Ascending aorta (tissue), 2 donors: ENCODE measurements at regions not wholly inside any gene's neighbourhood (a gene's known extent, or its start where the extent isn't known, plus 50 kb on each side); places are given as distances from the start of the nearest gene placed in this dataset.
"Not testable (repeated sequence)": the region's sequence is repeated elsewhere in the genome, so short reads cannot be mapped to it uniquely, and the experiment has no call there.

ENCODE experiments used
- DNase-seq, 2 donors: peaks; one replicate each; pipeline ENCODE4 v3.0.0-alpha.2; 2019; ENCODE audit warnings: low spot score in 2 of 2
- H3K27ac ChIP-seq, 2 donors: fragments of 200-600 bp; sonication (generic); one replicate each; pipeline ENCODE4 v1.5.1; 2016 to 2017; ENCODE audit warnings: mild to moderate bottlenecking in 1 of 2
- H3K27me3 ChIP-seq: fragments of 200-600 bp; sonication (generic); one replicate; pipeline ENCODE4 v1.5.1; 2017
- H3K36me3 ChIP-seq, 2 donors: fragments of 200-600 bp; sonication (generic); one replicate each; pipeline ENCODE4 v1.5.1; 2016
- H3K4me1 ChIP-seq, 2 donors: fragments of 200-600 bp; sonication (generic); one replicate each; pipeline ENCODE4 v1.5.1; 2016 to 2017; ENCODE audit warnings: mild to moderate bottlenecking in 1 of 2
- H3K4me3 ChIP-seq, 2 donors: fragments of 200-600 bp; sonication (generic); one replicate each; pipeline ENCODE4 v1.5.1; 2016 to 2017; ENCODE audit warnings: mild to moderate bottlenecking in 1 of 2
- H3K9me3 ChIP-seq, 2 donors: fragments of 200-600 bp; sonication (generic); one replicate each; pipeline ENCODE4 v1.5.1; 2016
- intact Hi-C: fragments of 100-400 bp; cut with DNase I; formaldehyde crosslinking; loops from one replicate; pipeline ENCODE4 v1.15.1; 2023
- TF ChIP-seq, protein P1 (sequence below), 3 experiments: fragments of 200-600 bp in 2 of 3; fragments of 450-650 bp in 1 of 3; sonication (generic) in 2 of 3; IDR thresholded peaks; one replicate each; pipeline ENCODE4 v1.5.1; 2016 to 2019; ENCODE audit warnings: antibody characterized with exemption in 3 of 3, mild to moderate bottlenecking in 1 of 3, moderate library complexity in 1 of 3

GRCh38 chr5:50343715-50344114 lies 97.4 kb downstream of the EMB start:
- no peaks in the 10 kb centered on the region for H3K36me3 ChIP-seq
- TF ChIP-seq, protein P1, sequence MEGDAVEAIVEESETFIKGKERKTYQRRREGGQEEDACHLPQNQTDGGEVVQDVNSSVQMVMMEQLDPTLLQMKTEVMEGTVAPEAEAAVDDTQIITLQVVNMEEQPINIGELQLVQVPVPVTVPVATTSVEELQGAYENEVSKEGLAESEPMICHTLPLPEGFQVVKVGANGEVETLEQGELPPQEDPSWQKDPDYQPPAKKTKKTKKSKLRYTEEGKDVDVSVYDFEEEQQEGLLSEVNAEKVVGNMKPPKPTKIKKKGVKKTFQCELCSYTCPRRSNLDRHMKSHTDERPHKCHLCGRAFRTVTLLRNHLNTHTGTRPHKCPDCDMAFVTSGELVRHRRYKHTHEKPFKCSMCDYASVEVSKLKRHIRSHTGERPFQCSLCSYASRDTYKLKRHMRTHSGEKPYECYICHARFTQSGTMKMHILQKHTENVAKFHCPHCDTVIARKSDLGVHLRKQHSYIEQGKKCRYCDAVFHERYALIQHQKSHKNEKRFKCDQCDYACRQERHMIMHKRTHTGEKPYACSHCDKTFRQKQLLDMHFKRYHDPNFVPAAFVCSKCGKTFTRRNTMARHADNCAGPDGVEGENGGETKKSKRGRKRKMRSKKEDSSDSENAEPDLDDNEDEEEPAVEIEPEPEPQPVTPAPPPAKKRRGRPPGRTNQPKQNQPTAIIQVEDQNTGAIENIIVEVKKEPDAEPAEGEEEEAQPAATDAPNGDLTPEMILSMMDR (IDR thresholded peaks at IDR 0.05), result no peak
- H3K27ac ChIP-seq, result no peak overlapping the region
- no peak overlapping the region for H3K4me3 ChIP-seq
- no peaks in the 10 kb centered on the region for H3K4me1 ChIP-seq
- no peak for DNase-seq
- H3K27me3 ChIP-seq, result no peaks in the 10 kb centered on the region
- intact Hi-C loops, result no loop called here
- H3K9me3 ChIP-seq, result no peaks in the 10 kb centered on the region

- no peak for DNase-seq
- no peaks in the 10 kb centered on the region for H3K36me3 ChIP-seq
- H3K9me3 ChIP-seq, result no peaks in the 10 kb centered on the region
- no peak overlapping the region for H3K27ac ChIP-seq
- no peaks in the 10 kb centered on the region for H3K27me3 ChIP-seq
- intact Hi-C loops, result no loop called here
- TF ChIP-seq, protein P1 (IDR thresholded peaks at IDR 0.05), result no peak
- H3K4me1 ChIP-seq, result no peaks in the 10 kb centered on the region
- H3K4me3 ChIP-seq, result no peak overlapping the region
Measured at GRCh38 chr5:50340757-50341156, 100.3 kb downstream of the EMB start.

- H3K27me3 ChIP-seq, intact Hi-C loops, H3K9me3 ChIP-seq, H3K4me3 ChIP-seq, DNase-seq, H3K4me1 ChIP-seq, H3K36me3 ChIP-seq, H3K27ac ChIP-seq: not testable (repeated sequence)
Measured at GRCh38 chr5:50330633-50331032, 110.5 kb downstream of the EMB start.

GRCh38 chr5:50328193-50328729 lies 112.8 kb downstream of the EMB start:
- no peaks in the 10 kb centered on the region for H3K4me1 ChIP-seq
- H3K27me3 ChIP-seq, result no peaks in the 10 kb centered on the region
- TF ChIP-seq, protein P1 (IDR thresholded peaks at IDR 0.05), result no peak
- H3K9me3 ChIP-seq, result no peaks in the 10 kb centered on the region
- H3K27ac ChIP-seq, result no peak overlapping the region
- no peaks in the 10 kb centered on the region for H3K36me3 ChIP-seq
- intact Hi-C loops, result no loop called here
- H3K4me3 ChIP-seq, result no peak overlapping the region
- no peak for DNase-seq

DNA sequence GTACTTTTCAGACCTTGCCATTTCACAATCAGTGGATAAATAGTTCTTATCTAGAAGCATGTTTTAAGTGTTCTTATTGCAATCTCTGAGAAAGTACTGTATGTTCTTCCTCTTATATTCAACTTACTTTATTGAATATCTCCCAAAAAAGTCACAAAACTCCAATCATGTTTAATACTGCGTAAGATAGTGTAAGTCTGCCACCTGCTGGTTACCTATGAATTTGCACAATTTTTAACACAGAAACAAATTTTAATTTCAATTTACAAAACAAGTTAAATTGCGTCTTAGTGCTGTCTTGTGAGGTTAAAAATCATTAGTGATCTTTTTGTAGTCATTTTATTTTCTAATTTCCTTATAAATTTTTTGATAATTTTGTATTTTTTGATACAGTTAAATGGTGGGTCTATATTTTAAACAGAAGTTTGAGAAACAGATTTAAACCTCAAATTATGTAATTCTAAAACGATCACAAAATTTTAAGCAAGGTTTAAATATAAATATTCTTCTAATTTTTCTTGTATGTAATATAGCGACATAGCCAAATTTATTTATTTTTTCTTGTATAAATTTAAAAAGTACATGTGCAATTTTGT lies 115.8 kb downstream of the EMB start:
- TF ChIP-seq, protein P1 (IDR thresholded peaks at IDR 0.05), result peak in 2 of 3 experiments; percentile 21 to 58
- Histone ChIP-seq H3K36me3 (no peaks in the 10 kb centered on the region), H3K27me3 (no peaks in the 10 kb centered on the region), H3K9me3 (no peaks in the 10 kb centered on the region), H3K4me3 (no peak overlapping the region), H3K4me1 (no peaks in the 10 kb centered on the region), H3K27ac (no peak overlapping the region)
- DNase-seq, result no peak
- intact Hi-C loops, result no loop called here

- Histone ChIP-seq H3K4me3 (no peak overlapping the region), H3K4me1 (no peaks in the 10 kb centered on the region), H3K36me3 (no peaks in the 10 kb centered on the region), H3K27me3 (no peaks in the 10 kb centered on the region), H3K9me3 (no peaks in the 10 kb centered on the region), H3K27ac (no peak overlapping the region)
- TF ChIP-seq, protein P1 (IDR thresholded peaks at IDR 0.05), result no peak
- no peak for DNase-seq
- intact Hi-C loops, result no loop called here
Measured at GRCh38 chr5:50320131-50320749, 120.8 kb downstream of the EMB start.
